Hepatocyte (in vitro differentiated cells): ENCODE measurements at regions not wholly inside any gene's neighbourhood (a gene's known extent, or its start where the extent isn't known, plus 50 kb on each side); places are given as distances from the start of the nearest gene placed in this dataset.

ENCODE experiments used
- CTCF ChIP-seq: fragments of 200-600 bp; sonication (generic); IDR thresholded peaks from 2 replicates; pipeline ENCODE4 v1.5.1; 2016; ENCODE audit warnings: antibody characterized with exemption, mild to moderate bottlenecking; ENCODE audit not compliant: poor library complexity
- EZH2 ChIP-seq: fragments of 200-600 bp; sonication (generic); IDR thresholded peaks from 2 replicates; pipeline ENCODE4 v1.6.1; 2016; ENCODE audit warnings: antibody characterized with exemption, mild to moderate bottlenecking, borderline replicate concordance
- EZH2phosphoT487 ChIP-seq: fragments of 200-600 bp; sonication (generic); IDR thresholded peaks from one replicate; pipeline ENCODE4 v1.6.1; 2018; ENCODE audit warnings: antibody characterized with exemption, mild to moderate bottlenecking, low read depth, moderate library complexity; ENCODE audit not compliant: unreplicated experiment, severe bottlenecking

GRCh38 chr1:60832367-60832766, 250.0 kb upstream of the NFIA start:
- no peak for TF ChIP-seq CTCF
- no peak for TF ChIP-seq EZH2phosphoT487
- no peak for TF ChIP-seq EZH2
